NCI-H187 (cell line): ENCODE measurements at regions not wholly inside any gene's neighbourhood (a gene's known extent, or its start where the extent isn't known, plus 50 kb on each side); places are given as distances from the start of the nearest gene placed in this dataset.

Source experiments
- DNase-seq, 2 experiments: peaks; one replicate each; lab custom pipeline; 2025; lab: John Stamatoyannopoulos, UW

DNA sequence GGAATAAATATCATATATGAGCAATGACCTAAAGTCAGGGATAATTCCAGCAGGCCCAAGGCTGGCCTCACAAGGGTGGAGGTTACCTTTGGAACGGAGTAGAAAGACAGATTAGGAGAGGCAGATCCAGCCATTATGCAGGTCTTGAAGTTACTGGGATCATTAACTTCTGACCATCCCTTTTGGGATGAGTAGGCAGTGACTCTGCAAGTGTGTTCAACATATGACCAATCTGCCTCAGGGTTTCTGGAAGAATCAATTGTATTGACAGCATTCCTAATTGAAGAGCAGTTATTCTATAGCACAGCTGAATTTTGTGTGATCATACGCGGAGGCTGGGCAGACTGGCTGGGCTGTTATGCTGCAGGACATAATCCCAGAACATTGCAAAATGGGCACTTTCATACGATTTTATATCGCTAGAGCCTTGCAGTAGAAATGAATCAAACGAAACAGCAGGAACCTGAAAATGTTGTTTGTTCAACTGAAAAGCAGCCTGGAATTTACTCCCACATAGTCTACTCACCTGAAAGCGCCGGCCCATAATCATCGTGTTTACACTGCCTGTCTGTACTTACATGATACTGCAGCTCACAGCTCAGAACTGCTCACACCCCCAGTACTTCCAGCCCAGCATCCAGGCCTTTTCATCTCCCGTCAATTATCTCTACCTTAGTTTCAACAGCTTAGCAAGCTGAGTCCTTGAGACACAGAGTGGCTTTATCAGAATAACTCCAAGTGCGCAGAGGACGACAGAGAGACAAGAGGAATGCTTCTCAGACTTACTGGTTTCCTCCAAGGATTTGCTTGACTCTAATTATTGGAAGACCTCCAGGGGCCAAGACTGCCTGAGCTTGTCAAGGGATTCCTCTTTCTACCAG, 556.1 kb downstream of the EFNB2 start:
- peak in 1 of 2 experiments; percentile 42 for DNase-seq

DNA sequence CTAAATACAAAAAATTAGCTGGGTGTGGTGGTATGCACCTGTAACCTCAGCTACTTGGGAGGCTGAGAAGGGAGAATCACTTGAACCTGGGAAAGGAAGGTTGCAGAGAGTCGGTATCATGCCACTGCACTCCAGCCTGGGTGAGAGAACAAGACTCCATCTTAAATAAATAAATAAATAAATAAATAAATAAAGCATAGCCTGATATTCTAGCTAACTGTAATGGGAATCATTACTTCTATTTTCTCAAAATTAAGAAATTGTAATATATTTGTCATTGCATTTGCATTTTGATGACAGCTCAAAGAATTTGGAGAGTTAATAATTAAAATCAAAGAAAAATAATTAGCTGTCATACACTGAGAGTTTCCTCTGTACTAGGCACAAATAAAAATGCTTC, 561.1 kb downstream of the EFNB2 start:
- DNase-seq = no peak

DNA sequence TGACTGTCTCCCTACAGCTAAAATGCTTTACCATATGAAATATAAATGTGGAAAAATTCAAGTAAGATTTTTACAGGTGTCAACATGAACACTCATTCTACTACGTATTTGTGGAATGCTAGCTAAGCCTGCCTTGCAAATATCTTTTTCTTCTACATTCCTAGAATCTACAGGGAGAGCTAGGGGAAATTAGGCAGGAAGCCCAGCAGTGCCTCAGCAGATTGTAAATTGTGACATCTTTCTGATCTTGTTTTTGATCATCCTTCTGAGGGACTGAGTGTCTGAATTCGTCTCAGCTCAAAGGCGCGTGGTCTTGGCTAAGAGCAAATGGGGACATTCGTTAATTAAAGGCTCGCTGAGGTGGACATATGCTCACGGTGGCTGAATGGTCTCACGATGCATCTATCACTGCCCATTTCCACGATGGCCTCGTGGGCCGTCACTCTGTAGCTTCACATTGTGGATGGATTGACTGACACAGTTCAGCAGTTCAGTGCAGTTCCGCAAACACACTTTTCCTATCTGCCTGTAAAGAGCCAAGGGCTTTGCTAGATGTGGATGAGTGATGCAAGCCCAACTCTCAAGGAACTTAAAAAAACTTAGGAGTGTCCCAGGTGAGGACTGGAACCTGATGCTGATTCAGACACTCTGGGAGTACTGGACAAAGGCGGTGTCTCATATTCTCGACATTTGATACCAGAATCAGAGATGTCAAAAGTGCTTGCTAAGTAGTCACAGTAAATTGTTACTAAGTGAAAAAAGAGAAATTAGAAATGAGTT, 562.5 kb downstream of the EFNB2 start:
- DNase-seq = no peak

DNA sequence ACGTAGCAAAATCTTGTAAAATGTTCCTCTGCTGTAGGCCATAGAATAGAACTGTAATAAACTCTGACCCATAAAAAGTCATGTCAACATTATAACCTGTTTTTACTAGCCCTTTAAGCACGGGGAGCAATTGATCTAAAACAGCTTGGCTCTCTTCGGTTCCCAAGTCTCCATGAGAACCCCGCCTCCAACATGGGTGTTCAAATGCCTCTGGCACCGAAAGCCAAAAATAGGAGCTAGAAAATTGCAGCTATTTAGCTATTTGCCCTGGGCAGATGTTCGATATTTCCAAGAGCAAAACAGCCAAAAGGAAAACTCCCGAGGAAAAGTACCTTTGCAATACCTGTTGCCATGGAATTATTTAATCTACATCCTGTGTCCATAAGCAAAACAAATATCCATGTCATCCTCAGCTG, 563.1 kb downstream of the EFNB2 start:
- DNase-seq = no peak

DNA sequence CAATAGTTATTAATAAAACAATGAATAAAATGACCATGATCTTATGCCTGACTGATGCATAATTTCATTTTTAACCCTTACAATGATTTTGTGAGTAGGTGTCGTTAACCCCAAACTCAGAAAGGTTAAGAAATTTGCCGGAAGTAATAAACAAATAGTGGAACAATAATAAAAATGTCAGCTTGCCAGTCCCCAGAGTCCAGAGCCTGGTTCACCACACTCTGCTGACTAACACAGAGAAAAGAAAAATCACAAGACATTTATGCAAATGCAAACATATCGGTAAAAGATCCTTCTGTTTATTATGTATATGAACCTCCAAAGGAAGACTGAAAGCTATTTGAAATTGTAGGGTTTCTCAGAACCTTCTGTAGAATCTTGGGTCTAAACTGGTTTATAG, 563.7 kb downstream of the EFNB2 start:
- DNase-seq = no peak

DNA sequence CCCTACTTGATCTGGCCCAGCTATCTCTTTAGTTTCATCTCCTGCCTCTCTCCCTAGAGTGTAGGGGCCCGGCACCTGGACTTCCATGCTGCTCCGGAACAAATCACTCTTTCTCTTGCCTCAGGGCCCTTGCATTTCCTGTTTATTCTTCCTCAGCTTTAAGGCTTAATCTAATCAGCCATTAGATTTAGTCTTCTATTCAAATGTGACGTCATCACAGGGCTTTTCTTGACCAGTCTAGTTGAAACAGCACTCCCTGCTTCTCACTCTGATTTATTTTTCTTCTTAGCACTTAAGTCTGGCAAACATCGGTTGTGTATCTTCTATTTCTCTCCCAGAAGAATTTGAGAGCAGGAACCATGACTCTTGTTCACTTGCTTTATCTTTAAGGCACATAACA, 564.1 kb downstream of the EFNB2 start:
- no peak for DNase-seq

DNA sequence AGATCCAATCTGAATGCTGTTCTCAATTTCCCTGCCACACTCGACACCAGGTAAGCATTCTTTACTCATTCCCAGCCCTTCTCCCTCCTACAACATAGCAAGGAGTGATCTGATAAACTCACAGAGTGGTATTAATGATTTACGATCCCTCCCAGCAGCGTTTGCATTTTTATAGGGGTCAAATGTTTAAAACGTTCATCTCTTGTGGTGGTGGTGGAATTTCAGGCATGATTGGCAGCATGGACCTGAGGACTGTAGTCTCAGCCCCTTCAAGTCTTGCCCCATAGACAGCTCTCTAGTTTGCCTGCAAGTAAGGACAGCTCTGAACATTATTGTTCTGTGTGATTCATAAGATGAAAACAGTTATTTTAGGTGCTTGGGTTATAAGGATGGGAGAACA, 565.7 kb downstream of the EFNB2 start:
- no peak for DNase-seq

DNA sequence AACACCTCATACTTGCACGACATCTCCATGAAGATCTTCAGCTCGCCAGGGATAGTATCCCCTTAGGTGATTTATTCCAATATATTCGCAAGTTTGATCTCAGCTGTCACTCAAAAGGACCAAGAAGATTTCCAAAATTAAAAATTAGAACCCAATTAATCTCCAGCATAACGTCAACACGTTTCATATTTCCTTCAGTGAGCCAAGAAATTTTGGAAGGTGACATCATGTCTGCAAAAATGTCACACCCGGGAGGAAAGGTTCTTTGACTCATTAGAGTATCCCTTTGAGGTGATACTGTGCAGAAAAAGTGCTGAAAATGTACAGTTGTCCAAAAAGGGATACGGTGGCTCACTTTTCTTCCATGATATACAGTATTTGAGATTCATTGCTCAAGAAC, 569.6 kb downstream of the EFNB2 start:
- no peak for DNase-seq

DNA sequence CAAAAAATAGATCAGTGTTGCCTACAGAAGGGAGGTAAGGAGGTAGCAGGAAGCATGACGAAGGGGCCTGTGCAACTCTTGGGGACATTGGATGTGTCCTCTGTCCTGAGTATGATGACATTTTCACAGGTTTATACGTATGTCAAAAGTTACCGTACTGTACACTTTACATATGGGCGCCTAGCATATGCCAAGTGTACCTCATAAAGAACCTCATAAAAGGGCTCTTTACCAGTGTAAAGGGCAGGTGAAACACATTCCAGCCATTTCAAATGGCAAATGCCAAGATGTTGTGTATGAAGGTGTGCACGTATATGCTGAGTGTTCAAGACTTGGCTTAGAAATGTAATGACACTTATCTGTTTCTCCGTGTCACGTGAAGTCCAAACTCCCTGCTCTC, 573.4 kb downstream of the EFNB2 start:
- no peak for DNase-seq

DNA sequence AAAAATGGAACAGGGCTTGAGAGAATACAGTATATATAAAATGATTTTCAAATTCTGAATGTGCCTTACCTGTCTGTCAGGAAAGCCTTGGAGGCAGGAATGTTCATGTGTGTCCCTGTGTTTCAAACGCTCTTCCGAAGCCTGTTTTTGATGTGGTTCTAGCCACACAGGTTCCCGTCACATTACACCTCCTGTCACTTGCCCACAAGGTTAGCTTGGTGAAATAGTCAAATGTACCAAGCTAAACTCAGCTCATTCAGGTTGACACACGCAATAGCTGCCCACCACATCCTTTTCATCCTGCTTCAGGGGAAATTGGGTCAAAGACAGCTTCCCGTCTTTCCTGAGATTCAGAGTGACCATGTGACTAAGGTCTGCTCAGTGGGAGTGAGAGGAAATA, 574.0 kb downstream of the EFNB2 start:
- no peak for DNase-seq

DNA sequence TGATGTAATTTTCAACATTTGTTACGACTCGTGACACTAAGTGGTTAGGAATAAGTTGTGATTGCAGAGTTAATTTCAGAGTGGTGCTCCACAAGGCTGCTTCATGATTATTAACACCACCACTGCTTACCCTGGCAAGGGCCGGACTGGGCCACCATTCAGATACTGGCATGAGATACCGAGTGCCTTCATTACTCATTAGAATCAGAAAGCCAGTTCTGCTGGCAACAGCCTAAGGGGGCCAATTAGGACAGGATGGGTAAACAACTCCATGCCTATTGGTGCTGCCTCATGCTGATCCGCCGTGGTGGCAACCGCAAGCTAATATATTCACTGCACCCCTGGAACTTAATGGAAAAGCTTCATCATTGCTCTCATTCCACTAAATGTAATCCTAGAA, 575.1 kb downstream of the EFNB2 start:
- DNase-seq = no peak

DNA sequence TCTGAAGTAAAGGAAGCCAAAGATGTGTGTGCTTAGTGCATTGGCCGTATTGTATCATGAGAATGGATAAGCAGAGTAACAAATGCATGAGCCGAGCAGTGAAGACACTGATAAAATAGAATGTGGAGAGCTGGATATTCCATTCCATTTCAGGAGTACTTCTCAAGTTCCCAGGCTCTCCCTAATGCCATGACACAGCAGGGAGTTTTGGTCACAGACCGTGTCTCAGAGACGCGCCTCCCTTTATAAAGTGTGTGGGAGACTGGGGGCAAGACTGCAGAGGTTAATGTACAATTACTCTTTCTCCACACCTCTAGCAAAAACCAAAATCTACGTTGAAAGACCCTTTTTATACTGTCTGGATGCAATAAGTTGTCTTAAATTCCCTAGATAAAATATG, 575.6 kb downstream of the EFNB2 start:
- DNase-seq = no peak

DNA sequence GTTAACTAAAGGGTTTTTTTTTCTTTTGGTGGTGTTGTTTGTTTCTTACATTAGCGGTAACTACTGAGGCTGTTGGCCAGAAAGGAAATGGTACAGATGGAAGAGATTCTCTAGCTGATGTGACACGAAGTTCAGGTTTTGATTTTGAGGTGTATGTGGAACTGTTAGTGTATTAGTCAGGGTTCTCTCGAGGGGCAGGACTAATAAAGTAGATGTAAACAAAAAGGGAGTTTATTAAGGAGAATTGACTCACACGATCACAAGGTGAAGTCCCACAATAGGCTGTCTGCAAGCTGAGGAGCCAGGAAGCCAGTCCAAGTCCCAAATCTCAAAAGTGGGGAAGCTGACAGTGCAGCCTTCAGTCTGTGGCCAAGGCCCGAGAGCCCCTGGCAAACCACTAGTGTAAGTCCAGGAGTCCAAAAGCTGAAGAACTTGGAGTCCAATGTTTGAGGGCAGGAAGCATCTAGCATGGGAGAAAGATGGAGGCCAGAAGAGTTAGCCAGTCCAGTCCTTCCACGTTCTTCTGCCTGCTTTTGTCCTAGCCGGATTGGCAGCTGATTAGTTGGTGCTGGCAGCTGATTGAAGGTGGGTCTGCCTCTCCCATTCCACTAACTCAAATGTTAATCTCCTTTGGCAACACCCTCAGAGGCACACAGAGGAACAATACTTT, 577.6 kb downstream of the EFNB2 start:
- DNase-seq = no peak

DNA sequence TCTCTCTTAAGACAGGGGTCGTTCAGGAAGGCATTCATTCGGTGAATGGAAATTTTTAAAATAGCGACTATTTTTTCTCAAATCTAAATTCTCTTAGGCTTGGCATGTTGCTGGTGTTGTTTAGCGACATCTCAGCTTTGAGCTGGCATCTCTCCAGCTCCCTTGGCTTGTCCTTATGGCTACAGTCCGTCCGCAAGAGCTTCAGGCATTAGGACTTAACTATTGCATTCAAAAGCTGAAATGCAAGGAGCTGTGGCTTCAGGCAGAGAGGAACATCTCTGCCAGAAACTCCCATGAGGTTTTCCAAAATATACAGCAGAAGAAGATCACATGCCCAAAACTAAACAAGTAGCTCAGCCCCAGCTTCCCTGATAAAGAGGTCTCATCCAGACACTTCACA, 578.5 kb downstream of the EFNB2 start:
- no peak for DNase-seq

DNA sequence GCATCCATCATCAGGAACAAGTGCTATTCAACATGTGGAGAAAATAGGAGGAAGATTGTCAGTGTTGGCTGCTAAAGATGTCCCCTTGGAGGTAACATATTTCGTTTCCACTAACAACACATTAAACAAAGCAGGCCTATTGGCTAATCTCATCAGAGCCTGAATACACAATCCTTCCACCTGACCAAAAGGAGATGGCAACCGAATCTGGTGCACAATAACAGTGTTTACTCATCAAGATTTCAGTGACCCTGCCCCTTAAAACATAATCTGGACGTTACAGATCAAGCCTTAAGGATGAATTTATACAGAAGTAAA, 582.5 kb downstream of the EFNB2 start:
- DNase-seq = no peak

DNA sequence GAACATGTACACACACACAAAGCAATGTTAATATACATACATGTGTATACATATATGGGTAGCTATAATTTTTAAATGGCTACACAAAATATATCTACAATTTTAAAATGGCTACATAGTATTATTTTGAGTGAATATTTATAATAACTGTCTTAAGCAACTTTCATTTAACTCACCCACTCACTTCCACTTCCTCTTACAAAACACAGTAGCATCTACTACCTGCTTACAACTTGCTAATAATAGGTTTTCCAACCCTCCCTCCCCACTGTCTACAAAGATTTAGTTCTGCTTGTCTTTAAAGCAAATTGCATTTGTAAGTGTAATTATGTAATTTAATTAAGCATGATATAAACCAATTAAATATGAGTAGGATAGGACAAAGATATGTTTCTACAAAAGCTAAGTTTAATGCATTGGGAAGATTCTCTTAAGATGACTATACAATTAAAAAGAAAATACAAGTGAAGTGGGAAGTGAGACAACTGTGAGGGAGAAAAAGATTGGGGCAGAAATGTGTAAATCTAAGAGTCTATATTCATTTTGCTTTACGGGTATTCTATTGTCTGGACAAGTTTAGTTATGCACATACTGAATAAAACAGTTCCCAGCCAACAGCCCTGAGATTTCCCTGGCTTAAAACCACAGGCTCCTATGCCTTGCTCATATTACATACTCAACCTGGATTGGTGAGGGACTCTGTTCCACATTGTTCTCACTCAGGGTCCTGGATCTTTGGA, 583.1 kb downstream of the EFNB2 start:
- no peak for DNase-seq

DNA sequence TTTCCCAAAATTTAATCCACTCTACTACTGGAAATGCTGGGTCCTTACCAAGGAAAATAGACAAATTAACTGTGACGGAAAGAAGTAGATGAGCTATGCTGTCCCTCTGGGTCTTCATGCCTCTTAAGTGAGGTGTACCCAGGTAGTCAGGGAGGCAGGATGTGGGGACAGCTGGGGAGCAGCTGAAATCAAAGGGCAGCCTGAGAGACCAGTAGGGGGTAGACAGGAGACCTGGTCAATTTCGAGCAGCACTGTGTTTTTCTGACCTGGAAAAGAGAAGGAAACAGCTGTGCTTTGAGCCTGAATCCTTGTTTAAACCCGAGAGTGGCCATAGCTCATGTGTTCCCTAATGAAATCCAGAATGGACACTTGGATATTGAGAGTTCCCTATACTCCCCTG, 587.3 kb downstream of the EFNB2 start:
- no peak for DNase-seq

DNA sequence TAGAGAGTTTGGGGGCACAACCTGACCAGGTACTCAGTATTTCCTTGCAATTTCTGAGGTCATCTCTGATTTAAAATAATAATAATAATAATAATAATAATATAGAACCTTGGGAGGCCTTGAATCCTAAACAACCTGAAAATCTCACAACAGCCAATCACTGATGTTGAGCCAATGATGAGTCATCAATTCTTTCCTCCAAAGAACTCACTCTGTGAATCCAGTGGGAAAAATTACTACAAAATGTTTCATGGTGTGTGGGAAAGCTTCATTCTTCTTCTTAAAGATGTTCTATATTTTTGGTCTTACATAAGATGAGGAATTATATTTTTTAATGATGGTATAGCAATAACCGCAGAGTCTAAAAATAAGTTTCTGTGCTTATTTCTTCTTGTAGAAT, 594.6 kb downstream of the EFNB2 start:
- DNase-seq = no peak

DNA sequence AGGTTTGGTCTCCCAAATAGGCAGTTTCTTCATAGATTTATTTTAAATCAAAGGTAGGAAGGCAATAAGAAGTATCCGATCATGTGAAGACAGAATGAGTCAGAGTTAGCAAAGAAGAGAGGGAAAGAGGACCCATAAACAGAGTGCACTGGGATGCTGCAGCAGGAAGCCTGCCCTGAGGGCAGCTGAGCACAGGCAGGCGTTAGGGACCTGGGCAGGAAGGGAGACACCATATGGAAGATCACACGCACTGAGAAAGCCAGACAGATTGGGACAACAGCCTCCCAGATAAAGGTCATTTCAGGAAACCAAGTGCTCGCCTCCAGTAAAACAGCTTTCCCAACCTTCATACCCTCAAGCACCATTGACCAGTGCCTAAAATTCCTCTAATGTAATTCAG, 598.0 kb downstream of the EFNB2 start:
- no peak for DNase-seq

DNA sequence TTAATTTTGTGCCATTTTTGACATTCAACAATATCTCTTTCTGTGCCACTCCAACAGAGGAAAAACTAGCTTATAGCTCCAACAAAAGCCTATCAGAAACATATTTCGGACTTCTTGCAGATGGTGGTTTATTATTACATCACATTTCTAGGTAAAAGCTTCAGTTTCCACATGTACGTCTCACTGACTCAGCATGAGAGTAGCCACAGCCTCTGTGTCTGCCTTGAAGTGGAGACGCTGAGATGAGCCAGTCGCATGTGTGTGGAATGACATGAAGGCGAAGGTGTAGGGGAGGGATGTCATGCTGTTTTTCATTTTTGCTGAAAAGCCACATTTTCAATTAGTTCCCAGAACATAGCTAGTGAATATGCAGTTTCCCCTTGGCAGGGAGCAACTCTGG, 598.6 kb downstream of the EFNB2 start:
- no peak for DNase-seq

DNA sequence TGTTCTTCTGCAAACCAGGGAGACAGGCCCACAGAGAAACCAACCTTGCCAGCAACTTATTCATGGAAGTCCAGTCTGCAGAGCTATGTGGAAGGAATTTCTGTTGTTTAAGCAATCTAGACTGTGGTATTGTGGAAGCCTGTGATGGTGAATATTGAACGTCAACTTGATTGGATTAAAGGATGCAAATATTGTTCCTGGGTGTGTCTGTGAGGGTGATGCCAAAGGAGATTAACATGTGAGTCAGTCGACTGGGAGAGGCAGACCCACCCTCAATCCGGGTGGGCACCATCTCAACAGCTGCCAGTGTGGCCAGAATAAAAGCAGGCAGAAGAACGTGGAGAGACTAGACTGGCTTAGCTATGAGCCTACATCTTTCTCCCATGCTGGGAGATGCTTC, 606.0 kb downstream of the EFNB2 start:
- no peak for DNase-seq

DNA sequence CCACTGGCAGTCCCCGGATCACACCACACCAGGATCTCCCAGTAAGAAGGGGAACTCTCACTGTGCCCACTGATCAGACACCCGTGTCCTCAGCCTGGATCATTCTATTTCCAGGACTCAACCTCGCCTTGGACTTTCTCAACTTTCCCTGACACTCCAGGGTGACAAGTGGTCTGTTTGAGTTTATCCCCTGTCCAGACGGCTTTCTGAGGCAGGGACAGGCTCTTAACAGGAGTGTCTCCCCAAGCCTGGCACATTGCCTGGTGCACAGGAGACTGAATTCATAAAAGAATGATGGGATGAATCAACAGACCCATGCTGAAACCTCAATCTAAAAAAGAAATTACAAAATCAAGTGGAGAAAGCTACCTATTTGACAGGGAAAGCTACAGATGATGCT, 606.6 kb downstream of the EFNB2 start:
- no peak for DNase-seq
